ENCODE measurements at regions not wholly inside any gene's neighbourhood (a gene's known extent, or its start where the extent isn't known, plus 50 kb on each side); places are given as distances from the start of the nearest gene placed in this dataset.
"Not testable (repeated sequence)": the region's sequence is repeated elsewhere in the genome, so short reads cannot be mapped to it uniquely, and the experiment has no call there.

- H3K27me3 ChIP-seq (ENCODE audit: control insufficient read depth, insufficient read depth, low read length, poor library complexity, severe bottlenecking) = no peaks in the 10 kb centered on the region
- H3K4me1 ChIP-seq (ENCODE audit: control insufficient read depth, insufficient read depth, low read length) = peaks cover 8% of the 10 kb centered on the region
- H3K4me3 ChIP-seq (ENCODE audit: insufficient read depth, low read depth, low read length) = no peak overlapping the region
- H3K9me3 ChIP-seq (ENCODE audit: control insufficient read depth, low read length) = no peaks in the 10 kb centered on the region
- H3K27ac ChIP-seq (ENCODE audit: insufficient read depth, low read depth, low read length, poor library complexity, severe bottlenecking) = no peak overlapping the region
- no peaks in the 10 kb centered on the region for H3K36me3 ChIP-seq (ENCODE audit: control insufficient read depth, insufficient read depth, low read length)
Observed at GRCh38 chr2:66189553-66189952, 245.4 kb upstream of the MEIS1 start.

GRCh38 chr2:66186537-66186936 is 248.4 kb upstream of the MEIS1 start:
- Histone ChIP-seq H3K27me3 (ENCODE audit: control insufficient read depth, insufficient read depth, low read length, poor library complexity, severe bottlenecking) (no peaks in the 10 kb centered on the region), H3K9me3 (ENCODE audit: control insufficient read depth, low read length) (no peaks in the 10 kb centered on the region), H3K4me1 (ENCODE audit: control insufficient read depth, insufficient read depth, low read length) (peaks cover 6% of the 10 kb centered on the region), H3K36me3 (ENCODE audit: control insufficient read depth, insufficient read depth, low read length) (no peaks in the 10 kb centered on the region), H3K4me3 (ENCODE audit: insufficient read depth, low read depth, low read length) (no peak overlapping the region), H3K27ac (ENCODE audit: insufficient read depth, low read depth, low read length, poor library complexity, severe bottlenecking) (no peak overlapping the region)
- 85 to 86% methylated on average over 3 of the region's 3 CpGs for WGBS, 2 experiments

DNA sequence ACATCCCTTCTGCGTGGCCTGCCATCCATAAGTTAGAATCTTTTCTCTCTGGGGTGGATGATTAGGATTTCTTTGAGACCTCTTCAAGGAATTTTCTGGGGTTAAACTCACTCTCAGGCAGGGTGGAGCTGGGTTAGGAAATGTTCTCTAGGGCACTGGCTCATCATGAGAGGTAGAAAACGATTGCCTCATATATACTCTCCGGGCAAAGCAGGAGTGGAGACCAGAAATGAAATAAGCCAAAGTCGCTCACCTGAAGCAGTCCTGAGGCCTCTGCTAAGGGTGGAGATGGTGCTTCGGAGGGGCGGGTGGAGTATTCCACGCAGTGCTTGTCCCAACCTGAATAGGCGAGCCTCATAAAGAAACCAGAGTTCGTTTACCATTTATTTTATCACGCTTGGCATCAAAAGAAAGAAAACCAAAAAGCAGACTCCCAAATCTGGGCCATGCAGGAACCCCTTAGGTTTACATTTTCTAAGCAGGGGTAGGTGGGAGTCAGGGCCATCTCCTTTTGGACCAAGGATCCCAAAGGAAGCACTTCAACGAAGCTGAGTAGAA is 249.3 kb upstream of the MEIS1 start:
- WGBS, 2 experiments = 92 to 94% methylated on average over 10 to 11 of the region's 11 CpGs
- no peaks in the 10 kb centered on the region for H3K36me3 ChIP-seq (ENCODE audit: control insufficient read depth, insufficient read depth, low read length)
- no peak overlapping the region for H3K27ac ChIP-seq (ENCODE audit: insufficient read depth, low read depth, low read length, poor library complexity, severe bottlenecking)
- no peaks in the 10 kb centered on the region for H3K9me3 ChIP-seq (ENCODE audit: control insufficient read depth, low read length)
- H3K4me1 ChIP-seq (ENCODE audit: control insufficient read depth, insufficient read depth, low read length) = no peaks in the 10 kb centered on the region
- no peaks in the 10 kb centered on the region for H3K27me3 ChIP-seq (ENCODE audit: control insufficient read depth, insufficient read depth, low read length, poor library complexity, severe bottlenecking)
- H3K4me3 ChIP-seq (ENCODE audit: insufficient read depth, low read depth, low read length) = no peak overlapping the region

DNA sequence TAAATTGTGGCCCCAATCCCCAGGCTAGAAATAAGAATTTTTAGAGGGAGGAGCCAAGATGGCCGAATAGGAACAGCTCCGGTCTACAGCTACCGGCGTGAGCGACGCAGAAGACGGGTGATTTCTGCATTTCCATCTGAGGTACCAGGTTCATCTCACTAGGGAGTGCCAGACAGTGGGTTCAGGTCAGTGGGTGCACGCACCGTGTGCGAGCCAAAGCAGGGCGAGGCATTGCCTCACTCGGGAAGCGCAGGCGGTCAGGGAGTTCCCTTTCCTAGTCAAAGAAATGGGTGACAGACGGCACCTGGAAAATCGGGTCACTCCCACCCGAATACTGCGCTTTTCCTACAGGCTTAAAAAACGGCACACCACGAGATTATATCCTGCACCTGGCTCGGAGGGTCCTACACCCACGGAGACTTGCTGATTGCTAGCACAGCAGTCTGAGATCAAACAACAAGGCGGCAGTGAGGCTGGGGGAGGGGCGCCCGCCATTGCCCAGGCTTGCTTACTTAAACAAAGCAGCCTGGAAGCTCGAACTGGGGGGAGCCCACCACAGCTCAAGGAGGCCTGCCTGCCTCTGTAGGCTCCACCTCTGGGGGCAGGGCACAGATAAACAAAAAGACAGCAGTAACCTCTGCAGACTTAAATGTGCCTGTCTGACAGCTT is 257.7 kb upstream of the MEIS1 start:
- H3K4me3 ChIP-seq (ENCODE audit: insufficient read depth, low read depth, low read length); H3K27ac ChIP-seq (ENCODE audit: insufficient read depth, low read depth, low read length, poor library complexity, severe bottlenecking); H3K36me3 ChIP-seq (ENCODE audit: control insufficient read depth, insufficient read depth, low read length); H3K27me3 ChIP-seq (ENCODE audit: control insufficient read depth, insufficient read depth, low read length, poor library complexity, severe bottlenecking); H3K4me1 ChIP-seq (ENCODE audit: control insufficient read depth, insufficient read depth, low read length); H3K9me3 ChIP-seq (ENCODE audit: control insufficient read depth, low read length): not testable (repeated sequence)
- WGBS, 2 experiments = 91 to 92% methylated on average over 26 of the region's 26 CpGs

- Histone ChIP-seq H3K4me1 (ENCODE audit: control insufficient read depth, insufficient read depth, low read length) (peaks cover 5% of the 10 kb centered on the region), H3K27me3 (ENCODE audit: control insufficient read depth, insufficient read depth, low read length, poor library complexity, severe bottlenecking) (no peaks in the 10 kb centered on the region), H3K36me3 (ENCODE audit: control insufficient read depth, insufficient read depth, low read length) (no peaks in the 10 kb centered on the region), H3K27ac (ENCODE audit: insufficient read depth, low read depth, low read length, poor library complexity, severe bottlenecking) (no peak overlapping the region), H3K9me3 (ENCODE audit: control insufficient read depth, low read length) (no peaks in the 10 kb centered on the region), H3K4me3 (ENCODE audit: insufficient read depth, low read depth, low read length) (no peak overlapping the region)
- WGBS, 2 experiments = 93 to 96% methylated on average over 5 of the region's 5 CpGs
Observed at GRCh38 chr2:66174491-66174890, 260.4 kb upstream of the MEIS1 start.

DNA sequence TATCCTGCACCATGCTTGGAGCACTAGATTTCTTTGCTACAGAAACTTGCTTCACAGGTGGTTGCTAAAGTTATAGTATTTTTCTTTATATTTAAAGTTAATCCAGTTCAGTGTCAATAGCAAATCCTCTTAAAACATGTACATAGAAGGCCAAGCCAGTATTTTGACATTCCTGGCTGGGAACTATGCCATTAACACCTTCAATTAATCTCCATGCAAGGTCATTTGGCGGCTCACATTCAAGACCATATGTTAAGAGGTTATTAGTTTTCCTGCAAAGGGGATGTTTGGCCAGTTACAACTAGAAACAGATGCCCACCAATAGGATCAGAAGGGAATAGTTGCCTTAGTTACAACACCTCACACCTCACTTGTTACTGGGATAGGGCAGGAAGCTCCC is 261.3 kb upstream of the MEIS1 start:
- H3K36me3 ChIP-seq (ENCODE audit: control insufficient read depth, insufficient read depth, low read length) = no peaks in the 10 kb centered on the region
- no peak overlapping the region for H3K4me3 ChIP-seq (ENCODE audit: insufficient read depth, low read depth, low read length)
- 100% methylated on average over 1 of the region's 1 CpG; no CpG with 5 or more reads in 1 of the 2 experiments for WGBS, 2 experiments
- no peak overlapping the region for H3K27ac ChIP-seq (ENCODE audit: insufficient read depth, low read depth, low read length, poor library complexity, severe bottlenecking)
- no peaks in the 10 kb centered on the region for H3K27me3 ChIP-seq (ENCODE audit: control insufficient read depth, insufficient read depth, low read length, poor library complexity, severe bottlenecking)
- peaks cover 5% of the 10 kb centered on the region for H3K4me1 ChIP-seq (ENCODE audit: control insufficient read depth, insufficient read depth, low read length)
- no peaks in the 10 kb centered on the region for H3K9me3 ChIP-seq (ENCODE audit: control insufficient read depth, low read length)

GRCh38 chr2:66171530-66171929 is 263.4 kb upstream of the MEIS1 start:
- peaks cover 5% of the 10 kb centered on the region for H3K4me1 ChIP-seq (ENCODE audit: control insufficient read depth, insufficient read depth, low read length)
- H3K27ac ChIP-seq (ENCODE audit: insufficient read depth, low read depth, low read length, poor library complexity, severe bottlenecking) = no peak overlapping the region
- no peaks in the 10 kb centered on the region for H3K36me3 ChIP-seq (ENCODE audit: control insufficient read depth, insufficient read depth, low read length)
- H3K9me3 ChIP-seq (ENCODE audit: control insufficient read depth, low read length) = no peaks in the 10 kb centered on the region
- 83 to 89% methylated on average over 4 to 5 of the region's 5 CpGs for WGBS, 2 experiments
- no peaks in the 10 kb centered on the region for H3K27me3 ChIP-seq (ENCODE audit: control insufficient read depth, insufficient read depth, low read length, poor library complexity, severe bottlenecking)
- H3K4me3 ChIP-seq (ENCODE audit: insufficient read depth, low read depth, low read length) = no peak overlapping the region

GRCh38 chr2:66170744-66171330 is 264.1 kb upstream of the MEIS1 start:
- H3K27me3 ChIP-seq (ENCODE audit: control insufficient read depth, insufficient read depth, low read length, poor library complexity, severe bottlenecking) = no peaks in the 10 kb centered on the region
- WGBS, 2 experiments = 95 to 96% methylated on average over 6 of the region's 6 CpGs
- no peak overlapping the region for H3K4me3 ChIP-seq (ENCODE audit: insufficient read depth, low read depth, low read length)
- peaks cover 5% of the 10 kb centered on the region for H3K4me1 ChIP-seq (ENCODE audit: control insufficient read depth, insufficient read depth, low read length)
- H3K36me3 ChIP-seq (ENCODE audit: control insufficient read depth, insufficient read depth, low read length) = no peaks in the 10 kb centered on the region
- H3K27ac ChIP-seq (ENCODE audit: insufficient read depth, low read depth, low read length, poor library complexity, severe bottlenecking) = no peak overlapping the region
- no peaks in the 10 kb centered on the region for H3K9me3 ChIP-seq (ENCODE audit: control insufficient read depth, low read length)

DNA sequence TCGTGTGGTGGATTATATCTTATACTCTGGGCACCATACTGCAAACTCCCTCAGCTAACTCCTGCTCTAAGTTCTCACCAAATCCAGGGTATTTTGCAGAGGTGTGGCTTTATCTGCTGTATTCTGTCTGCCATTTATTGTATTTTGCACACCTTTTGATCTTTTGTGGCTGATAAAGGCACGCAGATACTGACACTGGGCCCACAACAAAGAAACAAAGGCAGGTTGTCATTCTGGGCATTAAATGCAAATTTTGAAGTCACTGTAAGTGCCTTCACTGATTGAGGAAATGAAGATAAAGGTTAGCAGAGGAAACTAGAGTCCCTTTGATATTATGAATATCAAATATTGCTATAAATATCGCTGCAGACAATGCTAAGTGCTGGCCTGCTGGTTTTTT is 265.8 kb upstream of the MEIS1 start:
- H3K36me3 ChIP-seq (ENCODE audit: control insufficient read depth, insufficient read depth, low read length) = no peaks in the 10 kb centered on the region
- no peak overlapping the region for H3K4me3 ChIP-seq (ENCODE audit: insufficient read depth, low read depth, low read length)
- WGBS, 2 experiments = 96 to 97% methylated on average over 2 to 3 of the region's 3 CpGs
- H3K9me3 ChIP-seq (ENCODE audit: control insufficient read depth, low read length) = no peaks in the 10 kb centered on the region
- no peak overlapping the region for H3K27ac ChIP-seq (ENCODE audit: insufficient read depth, low read depth, low read length, poor library complexity, severe bottlenecking)
- H3K27me3 ChIP-seq (ENCODE audit: control insufficient read depth, insufficient read depth, low read length, poor library complexity, severe bottlenecking) = no peaks in the 10 kb centered on the region
- H3K4me1 ChIP-seq (ENCODE audit: control insufficient read depth, insufficient read depth, low read length) = peaks cover 5% of the 10 kb centered on the region

- H3K4me3 ChIP-seq (ENCODE audit: insufficient read depth, low read depth, low read length) = no peak overlapping the region
- no peaks in the 10 kb centered on the region for H3K4me1 ChIP-seq (ENCODE audit: control insufficient read depth, insufficient read depth, low read length)
- no peaks in the 10 kb centered on the region for H3K9me3 ChIP-seq (ENCODE audit: control insufficient read depth, low read length)
- H3K36me3 ChIP-seq (ENCODE audit: control insufficient read depth, insufficient read depth, low read length) = no peaks in the 10 kb centered on the region
- whole genome bisulfite sequencing, 2 experiments = 96 to 97% methylated on average over 4 of the region's 4 CpGs
- H3K27me3 ChIP-seq (ENCODE audit: control insufficient read depth, insufficient read depth, low read length, poor library complexity, severe bottlenecking) = no peaks in the 10 kb centered on the region
- no peak overlapping the region for H3K27ac ChIP-seq (ENCODE audit: insufficient read depth, low read depth, low read length, poor library complexity, severe bottlenecking)
Observed at GRCh38 chr2:66164470-66164869, 270.5 kb upstream of the MEIS1 start.
